ENCODE measurements at regions not wholly inside any gene's neighbourhood (a gene's known extent, or its start where the extent isn't known, plus 50 kb on each side); places are given as distances from the start of the nearest gene placed in this dataset.

GRCh38 chr5:27336817-27337216 is 298.4 kb upstream of the CDH9 start:
- DNase-seq (ENCODE audit: low read depth) = no peak

- peak; percentile 97 for DNase-seq (ENCODE audit: low read depth)
These were observed 290.1 kb upstream of the CDH9 start for GRCh38 chr5:27328480-27328879.

GRCh38 chr5:27325513-27325912 is 287.1 kb upstream of the CDH9 start:
- peak; percentile 95 for DNase-seq (ENCODE audit: low read depth)

GRCh38 chr5:27318701-27319100 is 280.3 kb upstream of the CDH9 start:
- DNase-seq (ENCODE audit: low read depth) = peak; percentile 73

GRCh38 chr5:27316271-27316650 is 277.9 kb upstream of the CDH9 start:
- peak; percentile 85 for DNase-seq (ENCODE audit: low read depth)

GRCh38 chr5:27315363-27316270 is 277.2 kb upstream of the CDH9 start:
- DNase-seq (ENCODE audit: low read depth) = peak; percentile 84

- DNase-seq (ENCODE audit: low read depth) = no peak
These were observed 275.2 kb upstream of the CDH9 start for GRCh38 chr5:27313549-27313948.

GRCh38 chr5:27312291-27312893 is 274.0 kb upstream of the CDH9 start:
- DNase-seq (ENCODE audit: low read depth) = no peak

- peak; percentile 43 for DNase-seq (ENCODE audit: low read depth)
These were observed 273.2 kb upstream of the CDH9 start for GRCh38 chr5:27311544-27311943.

- peak; percentile 72 for DNase-seq (ENCODE audit: low read depth)
These were observed 269.8 kb upstream of the CDH9 start for GRCh38 chr5:27308153-27308552.

- DNase-seq (ENCODE audit: low read depth) = no peak
These were observed 251.8 kb upstream of the CDH9 start for GRCh38 chr5:27290172-27290571.

GRCh38 chr5:27276119-27276518 is 237.7 kb upstream of the CDH9 start:
- no peak for DNase-seq (ENCODE audit: low read depth)

- DNase-seq (ENCODE audit: low read depth) = no peak
These were observed 237.0 kb upstream of the CDH9 start for GRCh38 chr5:27275345-27275744.

- DNase-seq (ENCODE audit: low read depth) = no peak
These were observed 231.4 kb upstream of the CDH9 start for GRCh38 chr5:27269766-27270165.

GRCh38 chr5:27267209-27267824 is 228.9 kb upstream of the CDH9 start:
- DNase-seq (ENCODE audit: low read depth) = peak; percentile 45

- peak; percentile 78 for DNase-seq (ENCODE audit: low read depth)
These were observed 227.8 kb upstream of the CDH9 start for GRCh38 chr5:27266184-27266583.

GRCh38 chr5:27257696-27258095 is 219.3 kb upstream of the CDH9 start:
- DNase-seq (ENCODE audit: low read depth) = no peak

GRCh38 chr5:27252911-27253310 is 214.5 kb upstream of the CDH9 start:
- no peak for DNase-seq (ENCODE audit: low read depth)

- peak; percentile 77 for DNase-seq (ENCODE audit: low read depth)
These were observed 203.9 kb upstream of the CDH9 start for GRCh38 chr5:27242258-27242626.

GRCh38 chr5:27241564-27242257 is 203.3 kb upstream of the CDH9 start:
- peak; percentile 97 for DNase-seq (ENCODE audit: low read depth)

GRCh38 chr5:27240791-27241190 is 202.4 kb upstream of the CDH9 start:
- DNase-seq (ENCODE audit: low read depth) = no peak

- no peak for DNase-seq (ENCODE audit: low read depth)
These were observed 196.5 kb upstream of the CDH9 start for GRCh38 chr5:27234916-27235315.
